K562 (cell line): ENCODE measurements at regions not wholly inside any gene's neighbourhood (a gene's known extent, or its start where the extent isn't known, plus 50 kb on each side); places are given as distances from the start of the nearest gene placed in this dataset.

ENCODE experiments used
- ATF3 ChIP-seq, 2 experiments: fragments of 450-650 bp in 1 of 2; sonication (generic) in 1 of 2; formaldehyde crosslinking in 1 of 2; IDR thresholded peaks in 1 of 2; conservative IDR thresholded peaks in 1 of 2; 2 replicates each; pipeline versions ENCODE4 v1.6.1 to v1.8.1; 2016 to 2023; ENCODE audit warnings: mild to moderate bottlenecking in 2 of 2, moderate library complexity in 2 of 2, inconsistent platforms in 1 of 2, missing genetic modification reagents in 1 of 2
- CBX3 ChIP-seq, 2 experiments: IDR thresholded peaks; 1 replicate in 1 of 2; 2 replicates in 1 of 2; pipeline ENCODE4 v1.6.1; 2012; ENCODE audit warnings: inconsistent platforms in 2 of 2, low read length in 2 of 2, borderline replicate concordance in 1 of 2, control low read depth in 1 of 2
- CREB1 ChIP-seq, 2 experiments: sonication (generic) in 1 of 2; formaldehyde crosslinking in 1 of 2; IDR thresholded peaks; 2 replicates each; pipeline versions ENCODE4 v1.6.1 to v1.8.0; 2012 to 2022; ENCODE audit warnings: inconsistent platforms in 1 of 2, mild to moderate bottlenecking in 1 of 2, missing genetic modification reagents in 1 of 2, moderate library complexity in 1 of 2
- DMBX1 ChIP-seq: fragments of 250-450 bp; sonication (Bioruptor Pico); IDR thresholded peaks from 2 replicates; pipeline ENCODE4 v1.8.0; 2022; ENCODE audit warnings: inconsistent platforms, mild to moderate bottlenecking, moderate library complexity, borderline replicate concordance
- EZH2 ChIP-seq: IDR thresholded peaks from 2 replicates; pipeline ENCODE4 v1.6.1; 2012; ENCODE audit warnings: low read depth, mild to moderate bottlenecking, inconsistent platforms, low read length, borderline replicate concordance
- NFIC ChIP-seq: fragments of 450-650 bp; IDR thresholded peaks from 2 replicates; pipeline ENCODE4 v1.6.1; 2017; ENCODE audit warnings: mild to moderate bottlenecking, inconsistent platforms
- RCOR1 ChIP-seq, 2 experiments: IDR thresholded peaks; 2 replicates each; pipeline ENCODE4 v1.6.1; 2012; ENCODE audit warnings: low read depth in 2 of 2, low read length in 2 of 2, borderline replicate concordance in 1 of 2, improper control_type of control experiment in 1 of 2
- ZNF253 ChIP-seq: fragments of 250-450 bp; sonication (Bioruptor Pico); conservative IDR thresholded peaks from 2 replicates; pipeline ENCODE4 v1.6.1; 2021; ENCODE audit warnings: mild to moderate bottlenecking
- ZNF830 ChIP-seq: fragments of 250-450 bp; sonication (Bioruptor Pico); IDR thresholded peaks from 2 replicates; pipeline ENCODE4 v1.5.0; 2021; ENCODE audit warnings: mild to moderate bottlenecking
- TF ChIP-seq, protein P1 (sequence below), 3 experiments: IDR thresholded peaks in 2 of 3; conservative IDR thresholded peaks in 1 of 3; 2 replicates each; pipeline ENCODE4 v1.5.1; 2011 to 2012; ENCODE audit warnings: low read length in 3 of 3, mild to moderate bottlenecking in 3 of 3, control low read depth in 2 of 3, improper control_type of control experiment in 1 of 3, inconsistent platforms in 1 of 3, low read depth in 1 of 3, mixed read lengths in 1 of 3, moderate library complexity in 1 of 3; ENCODE audit not compliant: insufficient read depth in 2 of 3
- TF ChIP-seq, protein P2 (sequence below): fragments of 250-450 bp; sonication (Bioruptor Pico); IDR thresholded peaks from 2 replicates; pipeline ENCODE4 v1.8.0; 2022; ENCODE audit warnings: moderate library complexity, mild to moderate bottlenecking, inconsistent platforms

GRCh38 chr5:1698589-1699316, 100.9 kb downstream of the MRPL36 start:
- TF ChIP-seq DMBX1 (CRISPR knock-in tag) (no peak), RCOR1 (IDR thresholded peaks at IDR 0.05; ENCODE audit: borderline replicate concordance in 1 of 2, low read depth in 2 of 2, low read length in 2 of 2) (no peak), CBX3 (IDR thresholded peaks at IDR 0.05; ENCODE audit: borderline replicate concordance in 1 of 2, low read length in 2 of 2) (no peak), ATF3 (IDR thresholded peaks at IDR 0.05) (no peak), ATF3 (CRISPR knock-in tag; conservative IDR thresholded peaks at IDR 0.05) (no peak), EZH2 (no peak), ZNF253 (CRISPR knock-in tag) (no peak), CREB1 (IDR thresholded peaks at IDR 0.05) (no peak), CREB1 (CRISPR knock-in tag; IDR thresholded peaks at IDR 0.05) (no peak), NFIC (no peak), ZNF830 (CRISPR knock-in tag) (no peak)
- TF ChIP-seq, protein P1, sequence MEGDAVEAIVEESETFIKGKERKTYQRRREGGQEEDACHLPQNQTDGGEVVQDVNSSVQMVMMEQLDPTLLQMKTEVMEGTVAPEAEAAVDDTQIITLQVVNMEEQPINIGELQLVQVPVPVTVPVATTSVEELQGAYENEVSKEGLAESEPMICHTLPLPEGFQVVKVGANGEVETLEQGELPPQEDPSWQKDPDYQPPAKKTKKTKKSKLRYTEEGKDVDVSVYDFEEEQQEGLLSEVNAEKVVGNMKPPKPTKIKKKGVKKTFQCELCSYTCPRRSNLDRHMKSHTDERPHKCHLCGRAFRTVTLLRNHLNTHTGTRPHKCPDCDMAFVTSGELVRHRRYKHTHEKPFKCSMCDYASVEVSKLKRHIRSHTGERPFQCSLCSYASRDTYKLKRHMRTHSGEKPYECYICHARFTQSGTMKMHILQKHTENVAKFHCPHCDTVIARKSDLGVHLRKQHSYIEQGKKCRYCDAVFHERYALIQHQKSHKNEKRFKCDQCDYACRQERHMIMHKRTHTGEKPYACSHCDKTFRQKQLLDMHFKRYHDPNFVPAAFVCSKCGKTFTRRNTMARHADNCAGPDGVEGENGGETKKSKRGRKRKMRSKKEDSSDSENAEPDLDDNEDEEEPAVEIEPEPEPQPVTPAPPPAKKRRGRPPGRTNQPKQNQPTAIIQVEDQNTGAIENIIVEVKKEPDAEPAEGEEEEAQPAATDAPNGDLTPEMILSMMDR (IDR thresholded peaks at IDR 0.05 in 2 of 3, conservative IDR thresholded peaks at IDR 0.05 in 1 of 3; ENCODE audit: insufficient read depth in 2 of 3, low read depth in 1 of 3, low read length in 3 of 3): no peak
- TF ChIP-seq, protein P2, sequence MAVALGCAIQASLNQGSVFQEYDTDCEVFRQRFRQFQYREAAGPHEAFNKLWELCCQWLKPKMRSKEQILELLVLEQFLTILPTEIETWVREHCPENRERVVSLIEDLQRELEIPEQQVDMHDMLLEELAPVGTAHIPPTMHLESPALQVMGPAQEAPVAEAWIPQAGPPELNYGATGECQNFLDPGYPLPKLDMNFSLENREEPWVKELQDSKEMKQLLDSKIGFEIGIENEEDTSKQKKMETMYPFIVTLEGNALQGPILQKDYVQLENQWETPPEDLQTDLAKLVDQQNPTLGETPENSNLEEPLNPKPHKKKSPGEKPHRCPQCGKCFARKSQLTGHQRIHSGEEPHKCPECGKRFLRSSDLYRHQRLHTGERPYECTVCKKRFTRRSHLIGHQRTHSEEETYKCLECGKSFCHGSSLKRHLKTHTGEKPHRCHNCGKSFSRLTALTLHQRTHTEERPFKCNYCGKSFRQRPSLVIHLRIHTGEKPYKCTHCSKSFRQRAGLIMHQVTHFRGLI: no peak
